Psoas muscle (tissue), 7 donors: ENCODE measurements at regions not wholly inside any gene's neighbourhood (a gene's known extent, or its start where the extent isn't known, plus 50 kb on each side); places are given as distances from the start of the nearest gene placed in this dataset.

Experiments
- ATAC-seq, 4 donors: fragments of 200-7000 bp; cut with Tn5 transposase; one replicate each; pipeline ENCODE4 v1.9.1; 2020; ENCODE audit warnings: moderate library complexity in 3 of 4, mild to moderate bottlenecking in 2 of 4
- DNase-seq, 2 donors: peaks; one replicate each; pipeline ENCODE4 v3.0.0-alpha.2; 2020
- H3K27ac ChIP-seq: fragments of 200-600 bp; one replicate; pipeline ENCODE4 v1.8.0; 2022
- H3K27me3 ChIP-seq, 3 donors: fragments of 200-600 bp in 1 of 3; one replicate each; pipeline versions ENCODE4 v1.6.1 to v1.8.0; 2013 to 2022; ENCODE audit warnings: low read length in 2 of 3, mild to moderate bottlenecking in 2 of 3, moderate library complexity in 1 of 3; ENCODE audit not compliant: insufficient read depth in 3 of 3
- H3K36me3 ChIP-seq, 2 donors: fragments of 200-600 bp in 1 of 2; one replicate each; pipeline versions ENCODE4 v1.6.1 to v1.8.0; 2013 to 2022; ENCODE audit warnings: low read depth in 1 of 2, mild to moderate bottlenecking in 1 of 2, moderate library complexity in 1 of 2; ENCODE audit not compliant: insufficient read depth in 1 of 2
- H3K4me1 ChIP-seq: fragments of 200-600 bp; one replicate; pipeline ENCODE4 v1.8.0; 2022
- H3K4me3 ChIP-seq: fragments of 200-600 bp; one replicate; pipeline ENCODE4 v1.8.0; 2022; ENCODE audit warnings: mild to moderate bottlenecking
- H3K9me3 ChIP-seq: fragments of 200-600 bp; one replicate; pipeline ENCODE4 v1.8.0; 2022
- WGBS, 3 donors: extraction: QIAGEN DNeasy Blood & Tissue Kit; methylation state at CpG; one replicate each; pipeline versions ENCODE4 v1.1.6 to v1.1.7; 2013; 5-methylcytosine and 5-hydroxymethylcytosine counted together
- intact Hi-C, 2 donors: fragments of 100-400 bp; cut with DNase I; formaldehyde crosslinking; loops; one replicate each; pipeline versions ENCODE4 v1.11.0 to v1.14.2; 2022
- TF ChIP-seq, protein P1 (sequence below): fragments of 200-600 bp; IDR thresholded peaks from one replicate; pipeline ENCODE4 v1.8.0; 2022; ENCODE audit warnings: antibody characterized with exemption
- donor health status: healthy with polysubstance abuse.
- donor health status: DM: no; HTN: no; CAD: no; lungs with moderate emphysema.
- donor health status: Bipolar disorder and iron deficiency.
- donor health status: healthy.
- donor health status: DM: yes; HTN: yes; CAD: no.
- donor health status: DM: no; HTN: no; CAD: no.
- donor health status: DM: yes; HTN: yes; CAD: no.

DNA sequence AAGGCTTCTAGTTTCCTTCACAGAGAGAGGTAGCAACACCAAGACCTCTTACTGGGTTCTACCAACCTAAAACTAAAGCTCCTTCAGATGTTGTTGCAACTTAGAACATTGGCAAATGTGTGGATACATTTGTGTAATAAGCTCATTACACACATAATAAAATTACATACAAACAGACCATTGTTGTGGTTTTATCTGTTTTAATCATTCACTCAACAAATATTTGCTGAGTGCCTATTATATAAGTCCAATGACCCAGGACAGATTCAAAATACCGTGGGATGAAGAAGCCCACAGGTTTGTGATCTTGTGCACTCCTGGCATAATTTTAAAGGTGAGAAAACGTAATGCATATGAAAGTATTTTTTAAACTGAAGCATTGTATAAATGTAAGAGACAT lies 160.4 kb upstream of the NPVF start:
- no peak for DNase-seq
- Histone ChIP-seq H3K36me3 (no peaks in the 10 kb centered on the region), H3K4me3 (no peak overlapping the region), H3K9me3 (no peaks in the 10 kb centered on the region), H3K27ac (no peak overlapping the region), H3K4me1 (peaks cover under 1% of the 10 kb centered on the region), H3K27me3 (no peaks in the 10 kb centered on the region)
- TF ChIP-seq, protein P1, sequence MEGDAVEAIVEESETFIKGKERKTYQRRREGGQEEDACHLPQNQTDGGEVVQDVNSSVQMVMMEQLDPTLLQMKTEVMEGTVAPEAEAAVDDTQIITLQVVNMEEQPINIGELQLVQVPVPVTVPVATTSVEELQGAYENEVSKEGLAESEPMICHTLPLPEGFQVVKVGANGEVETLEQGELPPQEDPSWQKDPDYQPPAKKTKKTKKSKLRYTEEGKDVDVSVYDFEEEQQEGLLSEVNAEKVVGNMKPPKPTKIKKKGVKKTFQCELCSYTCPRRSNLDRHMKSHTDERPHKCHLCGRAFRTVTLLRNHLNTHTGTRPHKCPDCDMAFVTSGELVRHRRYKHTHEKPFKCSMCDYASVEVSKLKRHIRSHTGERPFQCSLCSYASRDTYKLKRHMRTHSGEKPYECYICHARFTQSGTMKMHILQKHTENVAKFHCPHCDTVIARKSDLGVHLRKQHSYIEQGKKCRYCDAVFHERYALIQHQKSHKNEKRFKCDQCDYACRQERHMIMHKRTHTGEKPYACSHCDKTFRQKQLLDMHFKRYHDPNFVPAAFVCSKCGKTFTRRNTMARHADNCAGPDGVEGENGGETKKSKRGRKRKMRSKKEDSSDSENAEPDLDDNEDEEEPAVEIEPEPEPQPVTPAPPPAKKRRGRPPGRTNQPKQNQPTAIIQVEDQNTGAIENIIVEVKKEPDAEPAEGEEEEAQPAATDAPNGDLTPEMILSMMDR: no peak
- WGBS, 3 donors: 47 to 60% (median 53%) methylated on average over 2 of the region's 2 CpGs
- intact Hi-C loops: loop anchor here (1.0 to 5.0 kb wide), 2 partner anchors 126 to 128 kb away; no protein-coding TSS in a partner anchor
- ATAC-seq: no peak

DNA sequence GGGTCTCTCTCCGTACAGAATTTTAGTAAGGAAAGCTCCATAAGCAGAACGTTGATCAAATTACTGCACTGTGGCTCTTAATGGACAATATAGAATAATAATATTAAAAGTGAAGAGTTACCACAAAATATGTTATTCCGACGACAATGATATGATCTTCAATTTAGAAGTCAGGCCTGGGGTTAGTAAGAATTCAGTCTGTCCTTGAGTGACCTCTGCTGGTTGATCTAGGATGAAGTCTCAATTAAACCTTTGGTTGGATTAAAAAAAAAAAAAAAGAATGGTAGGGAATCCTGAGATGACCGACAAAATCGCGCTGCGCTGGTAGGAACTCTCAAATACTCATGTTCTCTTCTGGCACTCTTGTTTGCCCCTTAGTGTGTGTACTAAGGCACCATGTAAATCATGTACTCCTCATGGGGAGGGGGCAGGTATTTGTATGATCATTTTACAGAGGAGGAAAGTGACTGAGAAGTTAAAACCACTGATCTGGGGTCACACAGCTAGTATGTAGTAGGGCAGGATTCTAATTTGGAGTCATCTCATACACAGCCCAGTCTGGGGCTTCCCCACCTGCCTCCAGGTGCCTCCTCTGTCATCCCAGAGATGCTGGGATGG lies 161.3 kb upstream of the NPVF start:
- H3K4me1 ChIP-seq: peaks cover 8% of the 10 kb centered on the region
- 22 to 28% (median 26%) methylated on average over 8 of the region's 8 CpGs for WGBS, 3 donors
- TF ChIP-seq, protein P1: peak; percentile 31
- intact Hi-C loops: loop anchor here (1.0 to 5.0 kb wide), 5 partner anchors 127 to 463 kb away; no protein-coding TSS in a partner anchor
- no peak overlapping the region for H3K4me3 ChIP-seq
- H3K27ac ChIP-seq: no peak overlapping the region
- H3K27me3 ChIP-seq: no peaks in the 10 kb centered on the region
- ATAC-seq: peak in 1 of 4 donors; percentile 35
- no peaks in the 10 kb centered on the region for H3K36me3 ChIP-seq
- H3K9me3 ChIP-seq: no peaks in the 10 kb centered on the region
- DNase-seq: no peak

DNA sequence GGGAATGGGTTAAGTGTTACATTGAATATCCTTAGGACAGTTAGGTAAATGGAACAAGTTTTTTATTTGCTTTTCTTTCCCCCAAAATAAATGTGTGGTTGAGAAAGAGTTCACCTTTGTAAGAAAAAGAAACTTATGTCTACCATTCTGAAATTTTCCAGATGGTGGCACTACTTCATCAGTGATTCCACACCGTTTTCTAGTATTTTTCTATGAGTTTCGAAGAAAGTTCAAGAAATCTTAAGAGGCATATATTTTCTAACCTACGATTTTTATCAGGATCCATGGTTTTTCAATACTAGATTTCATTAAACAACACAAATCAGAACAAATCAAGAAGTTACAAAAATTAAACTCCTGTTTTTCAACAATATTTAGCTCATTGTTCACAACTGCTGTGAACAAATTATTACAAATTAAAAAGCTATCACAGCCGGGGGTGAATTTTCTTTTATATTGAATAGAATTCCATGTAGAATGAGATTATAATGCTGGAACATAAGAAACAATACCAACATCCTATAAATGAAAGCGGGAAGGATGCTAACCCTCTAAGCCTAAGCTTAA lies 163.1 kb upstream of the NPVF start:
- intact Hi-C loops: loop anchor here (2.0 to 5.0 kb wide), 3 partner anchors 176 to 461 kb away; no protein-coding TSS in a partner anchor
- H3K27ac ChIP-seq: no peak overlapping the region
- ATAC-seq (peak in 1 of 4 donors; percentile 62), DNase-seq (no peak)
- H3K36me3 ChIP-seq: no peaks in the 10 kb centered on the region
- WGBS, 3 donors: 32 to 37% (median 33%) methylated on average over 5 of the region's 5 CpGs
- peaks cover 8% of the 10 kb centered on the region for H3K4me1 ChIP-seq
- H3K4me3 ChIP-seq: no peak overlapping the region
- H3K27me3 ChIP-seq: no peaks in the 10 kb centered on the region
- no peaks in the 10 kb centered on the region for H3K9me3 ChIP-seq
- TF ChIP-seq, protein P1: peak; percentile 54

DNA sequence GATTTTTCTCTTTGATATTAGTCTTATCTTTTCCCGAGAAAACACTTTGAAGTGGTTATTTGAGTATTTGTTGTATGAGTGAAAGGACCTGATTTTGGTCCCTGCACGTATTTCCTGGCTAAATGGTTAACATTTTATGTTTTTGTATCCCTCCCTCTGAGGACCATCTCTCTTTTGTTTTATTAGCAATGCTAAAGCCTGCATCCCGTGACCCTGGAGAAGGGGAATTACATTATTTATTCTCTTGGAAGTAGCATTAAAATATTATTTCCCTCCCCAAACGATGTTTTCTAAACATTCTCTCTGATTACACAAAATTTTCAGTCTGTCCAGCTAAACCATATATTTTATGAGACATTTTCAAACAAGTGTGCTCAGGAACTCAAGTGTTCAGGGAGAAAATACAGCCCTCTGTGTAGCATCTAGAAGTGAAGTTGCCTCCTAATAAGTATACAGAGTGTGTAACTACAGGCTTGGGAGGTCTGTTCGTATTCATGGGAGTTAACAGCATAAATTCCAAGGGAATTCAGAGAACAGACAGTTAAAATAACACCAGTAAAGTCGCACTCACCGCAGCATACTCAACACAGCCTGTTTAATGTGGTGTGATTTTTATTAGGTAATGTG lies 163.8 kb upstream of the NPVF start:
- intact Hi-C loops: loop anchor here (1.0 to 5.0 kb wide), 4 partner anchors 174 to 460 kb away; no protein-coding TSS in a partner anchor
- WGBS, 3 donors: 81 to 87% (median 83%) methylated on average over 7 of the region's 7 CpGs
- DNase-seq (no peak), ATAC-seq (no peak)
- Histone ChIP-seq H3K4me1 (peaks cover 8% of the 10 kb centered on the region), H3K27me3 (no peaks in the 10 kb centered on the region), H3K27ac (no peak overlapping the region), H3K36me3 (no peaks in the 10 kb centered on the region), H3K4me3 (no peak overlapping the region), H3K9me3 (no peaks in the 10 kb centered on the region)
- TF ChIP-seq, protein P1: no peak
